RWPE2 (cell line): ENCODE measurements at regions not wholly inside any gene's neighbourhood (a gene's known extent, or its start where the extent isn't known, plus 50 kb on each side); places are given as distances from the start of the nearest gene placed in this dataset.
A peak's percentile ranks its signal among the peaks of the same experiment; 100 is the strongest.

Source experiments
- ATAC-seq: fragments of 200-7000 bp; cut with Tn5 transposase; 3 replicates; pipeline ENCODE4 v1.9.1; 2021; ENCODE audit warnings: low read depth
- DNase-seq: peaks from one replicate; pipeline ENCODE4 v3.0.0-alpha.2; 2020; ENCODE audit warnings: low spot score
- H3K27ac ChIP-seq: fragments of 450-650 bp; 2 replicates; pipeline ENCODE4 v1.5.1; 2017; ENCODE audit warnings: mild to moderate bottlenecking; ENCODE audit not compliant: poor library complexity, severe bottlenecking
- H3K27me3 ChIP-seq: fragments of 250-450 bp; sonication (Bioruptor Pico); 2 replicates; pipeline ENCODE4 v1.5.1; 2021; ENCODE audit warnings: mild to moderate bottlenecking, moderate library complexity; ENCODE audit not compliant: insufficient read depth, poor library complexity, severe bottlenecking
- H3K36me3 ChIP-seq: fragments of 250-450 bp; sonication (Bioruptor Pico); 2 replicates; pipeline ENCODE4 v1.5.1; 2020; ENCODE audit warnings: low read depth, mild to moderate bottlenecking, moderate library complexity
- H3K4me1 ChIP-seq: fragments of 250-450 bp; sonication (Bioruptor Pico); 2 replicates; pipeline ENCODE4 v1.5.1; 2021; ENCODE audit warnings: mild to moderate bottlenecking, moderate library complexity; ENCODE audit not compliant: insufficient read depth, poor library complexity, severe bottlenecking
- H3K4me3 ChIP-seq: fragments of 250-450 bp; sonication (Bioruptor Pico); 2 replicates; pipeline ENCODE4 v1.5.1; 2021; ENCODE audit warnings: mild to moderate bottlenecking, moderate library complexity; ENCODE audit not compliant: severe bottlenecking
- H3K9me3 ChIP-seq: fragments of 250-450 bp; sonication (Bioruptor Pico); 2 replicates; pipeline ENCODE4 v1.5.1; 2021; ENCODE audit warnings: mild to moderate bottlenecking, moderate library complexity; ENCODE audit not compliant: severe bottlenecking
- CTCF ChIP-seq: fragments of 450-650 bp; IDR thresholded peaks from one replicate; pipeline ENCODE4 v1.5.1; 2017; ENCODE audit warnings: mild to moderate bottlenecking, moderate library complexity; ENCODE audit not compliant: poor library complexity, severe bottlenecking

- no peak for TF ChIP-seq CTCF
- H3K27me3 ChIP-seq: no peaks in the 10 kb centered on the region
- no peak overlapping the region for H3K27ac ChIP-seq
- H3K9me3 ChIP-seq: peaks cover 11% of the 10 kb centered on the region
- no peaks in the 10 kb centered on the region for H3K36me3 ChIP-seq
- H3K4me1 ChIP-seq: no peaks in the 10 kb centered on the region
- ATAC-seq (no peak), DNase-seq (no peak)
- no peak overlapping the region for H3K4me3 ChIP-seq
Observed at GRCh38 chr1:29532751-29533150, 296.4 kb downstream of the PTPRU start.

DNA sequence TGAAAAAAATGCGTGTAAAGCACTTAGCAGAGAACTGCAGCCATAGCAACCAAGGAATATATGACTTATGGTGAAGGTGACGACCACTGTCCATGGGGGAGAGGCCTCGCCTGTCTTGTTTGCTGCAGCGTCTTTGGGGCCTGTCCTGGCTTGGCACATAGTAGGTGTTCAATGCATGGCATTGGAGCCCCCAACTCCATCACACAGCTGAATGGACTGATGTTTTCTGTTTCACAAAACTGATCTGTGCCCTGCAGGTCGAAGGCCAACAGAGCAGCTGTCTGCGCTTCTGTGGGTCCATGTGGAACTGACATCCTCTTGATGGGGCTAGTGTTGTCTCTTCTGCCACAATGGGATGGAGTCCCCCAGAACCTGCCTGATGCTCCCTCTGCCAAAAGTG lies 296.0 kb downstream of the PTPRU start:
- no peak for DNase-seq

GRCh38 chr1:29531596-29531995 lies 295.3 kb downstream of the PTPRU start:
- H3K36me3 ChIP-seq: no peaks in the 10 kb centered on the region
- ATAC-seq (no peak), DNase-seq (no peak)
- no peak for TF ChIP-seq CTCF
- peaks cover 7% of the 10 kb centered on the region for H3K27me3 ChIP-seq
- no peak overlapping the region for H3K4me3 ChIP-seq
- H3K27ac ChIP-seq: no peak overlapping the region
- H3K9me3 ChIP-seq: peaks cover 11% of the 10 kb centered on the region
- no peaks in the 10 kb centered on the region for H3K4me1 ChIP-seq

More for the DNA sequence above, 296.0 kb downstream of the PTPRU start:
- Histone ChIP-seq H3K27ac (no peak overlapping the region), H3K27me3 (peaks cover 3% of the 10 kb centered on the region), H3K4me3 (no peak overlapping the region), H3K4me1 (no peaks in the 10 kb centered on the region), H3K36me3 (no peaks in the 10 kb centered on the region), H3K9me3 (peaks cover 11% of the 10 kb centered on the region)
- TF ChIP-seq CTCF: no peak
- ATAC-seq: no peak

DNA sequence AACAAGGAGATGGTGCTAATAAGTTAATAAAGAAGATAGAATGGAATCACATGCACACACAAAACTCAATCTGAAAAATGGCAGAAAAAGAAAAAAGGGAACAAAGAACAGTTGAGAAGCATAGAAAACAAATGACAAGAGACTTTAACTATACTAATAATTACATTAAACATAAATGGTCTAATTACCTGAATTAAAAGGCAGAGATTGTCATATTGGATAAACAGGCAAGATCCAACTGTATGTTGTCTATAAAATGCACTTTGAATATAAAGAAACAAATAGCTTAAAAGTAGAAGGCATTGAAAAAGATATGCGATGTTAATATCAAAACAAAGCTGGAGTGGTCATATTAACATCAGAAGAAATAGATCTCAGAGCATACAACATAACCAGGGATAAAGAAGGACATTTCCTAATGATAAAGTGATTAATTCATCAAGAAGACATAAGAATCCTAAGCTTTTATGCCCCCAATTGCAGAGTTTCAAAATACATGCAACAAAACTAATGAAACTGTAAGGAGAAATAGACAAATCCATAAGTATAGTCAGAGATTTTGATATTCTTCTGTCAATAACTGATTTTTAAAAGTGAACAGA lies 293.5 kb downstream of the PTPRU start:
- H3K9me3 ChIP-seq: peaks cover 11% of the 10 kb centered on the region
- H3K27me3 ChIP-seq: peaks cover 7% of the 10 kb centered on the region
- DNase-seq (no peak), ATAC-seq (no peak)
- no peaks in the 10 kb centered on the region for H3K4me1 ChIP-seq
- no peak overlapping the region for H3K27ac ChIP-seq
- no peaks in the 10 kb centered on the region for H3K36me3 ChIP-seq
- no peak overlapping the region for H3K4me3 ChIP-seq
- TF ChIP-seq CTCF: no peak

DNA sequence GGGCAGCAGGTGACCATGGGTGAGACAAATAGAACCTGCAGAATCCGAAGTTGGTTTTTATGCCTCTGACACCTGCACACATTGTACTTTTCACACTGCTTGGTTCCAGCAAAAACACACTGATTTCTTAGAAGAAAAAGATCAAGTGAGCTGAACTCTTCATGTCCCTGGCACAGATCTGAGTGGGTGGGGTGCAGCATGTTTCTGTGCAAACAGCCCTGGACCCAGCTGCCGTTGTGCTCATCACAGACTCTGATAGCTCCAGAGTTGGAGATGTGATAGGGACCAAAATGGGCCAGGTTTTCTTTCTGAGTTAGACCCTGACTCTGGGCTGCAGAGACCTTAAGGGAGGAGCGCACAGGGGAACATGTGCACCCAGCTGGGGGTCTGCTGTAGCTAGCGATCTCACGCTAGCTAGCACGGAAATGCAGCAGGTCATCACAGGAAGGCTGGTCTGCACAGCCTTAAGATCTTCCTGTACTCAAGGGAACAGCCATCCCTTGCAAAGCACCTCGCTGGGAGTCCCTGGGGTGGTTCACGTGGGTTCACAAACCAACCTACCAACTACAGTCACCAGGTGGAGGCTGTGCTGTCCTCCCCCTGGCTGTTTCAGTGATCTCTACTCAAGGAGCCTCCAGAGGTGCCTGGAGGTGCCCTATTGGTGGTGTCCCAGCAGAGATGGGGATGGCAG lies 291.1 kb downstream of the PTPRU start:
- H3K4me3 ChIP-seq: no peak overlapping the region
- DNase-seq: peak; percentile 23
- no peaks in the 10 kb centered on the region for H3K4me1 ChIP-seq
- peaks cover 7% of the 10 kb centered on the region for H3K27me3 ChIP-seq
- ATAC-seq: no peak
- TF ChIP-seq CTCF: no peak
- H3K36me3 ChIP-seq: no peaks in the 10 kb centered on the region
- peaks cover 11% of the 10 kb centered on the region for H3K9me3 ChIP-seq
- no peak overlapping the region for H3K27ac ChIP-seq
